B cell (primary cell): ENCODE measurements at regions not wholly inside any gene's neighbourhood (a gene's known extent, or its start where the extent isn't known, plus 50 kb on each side); places are given as distances from the start of the nearest gene placed in this dataset.

Experiments
- EZH2 ChIP-seq: IDR thresholded peaks from 2 replicates; pipeline ENCODE4 v1.6.1; 2012; ENCODE audit warnings: borderline replicate concordance, low read depth, mild to moderate bottlenecking, moderate library complexity, low read length; ENCODE audit not compliant: insufficient read depth, poor library complexity, severe bottlenecking
- TF ChIP-seq, protein P1 (sequence below): fragments of 200-600 bp; IDR thresholded peaks from one replicate; pipeline ENCODE4 v1.8.0; 2022; ENCODE audit warnings: antibody characterized with exemption, mild to moderate bottlenecking

- TF ChIP-seq, protein P1, sequence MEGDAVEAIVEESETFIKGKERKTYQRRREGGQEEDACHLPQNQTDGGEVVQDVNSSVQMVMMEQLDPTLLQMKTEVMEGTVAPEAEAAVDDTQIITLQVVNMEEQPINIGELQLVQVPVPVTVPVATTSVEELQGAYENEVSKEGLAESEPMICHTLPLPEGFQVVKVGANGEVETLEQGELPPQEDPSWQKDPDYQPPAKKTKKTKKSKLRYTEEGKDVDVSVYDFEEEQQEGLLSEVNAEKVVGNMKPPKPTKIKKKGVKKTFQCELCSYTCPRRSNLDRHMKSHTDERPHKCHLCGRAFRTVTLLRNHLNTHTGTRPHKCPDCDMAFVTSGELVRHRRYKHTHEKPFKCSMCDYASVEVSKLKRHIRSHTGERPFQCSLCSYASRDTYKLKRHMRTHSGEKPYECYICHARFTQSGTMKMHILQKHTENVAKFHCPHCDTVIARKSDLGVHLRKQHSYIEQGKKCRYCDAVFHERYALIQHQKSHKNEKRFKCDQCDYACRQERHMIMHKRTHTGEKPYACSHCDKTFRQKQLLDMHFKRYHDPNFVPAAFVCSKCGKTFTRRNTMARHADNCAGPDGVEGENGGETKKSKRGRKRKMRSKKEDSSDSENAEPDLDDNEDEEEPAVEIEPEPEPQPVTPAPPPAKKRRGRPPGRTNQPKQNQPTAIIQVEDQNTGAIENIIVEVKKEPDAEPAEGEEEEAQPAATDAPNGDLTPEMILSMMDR = no peak
- no peak for TF ChIP-seq EZH2
Observed at GRCh38 chr4:33316033-33316432, 2595.9 kb downstream of the PCDH7 start.
